Nephron progenitor cell (in vitro differentiated cells): ENCODE measurements at regions not wholly inside any gene's neighbourhood (a gene's known extent, or its start where the extent isn't known, plus 50 kb on each side); places are given as distances from the start of the nearest gene placed in this dataset.
"Not testable (repeated sequence)": the region's sequence is repeated elsewhere in the genome, so short reads cannot be mapped to it uniquely, and the experiment has no call there.

ENCODE experiments used
- DNase-seq: peaks from one replicate; pipeline ENCODE4 v3.0.0; 2021
- H3K27ac Mint-ChIP-seq: 2 replicates; pipeline ENCODE4 v1.8.0; 2021; ENCODE audit warnings: mild to moderate bottlenecking, moderate library complexity, mixed read lengths
- H3K27me3 Mint-ChIP-seq: 2 replicates; pipeline ENCODE4 v1.8.0; 2021; ENCODE audit warnings: mild to moderate bottlenecking, low read depth, mixed read lengths; ENCODE audit not compliant: poor library complexity
- H3K36me3 Mint-ChIP-seq: 2 replicates; pipeline ENCODE4 v1.8.0; 2021; ENCODE audit warnings: low read depth, mixed read lengths
- H3K4me1 Mint-ChIP-seq: 2 replicates; pipeline ENCODE4 v1.8.0; 2021; ENCODE audit warnings: mixed read lengths
- H3K4me3 Mint-ChIP-seq: 2 replicates; pipeline ENCODE4 v1.8.0; 2021; ENCODE audit warnings: mild to moderate bottlenecking, moderate library complexity, mixed read lengths
- H3K9me3 Mint-ChIP-seq: 2 replicates; pipeline ENCODE4 v1.8.0; 2021; ENCODE audit warnings: mild to moderate bottlenecking, moderate library complexity, mixed read lengths
- TF ChIP-seq, protein P1 (sequence below): fragments of 200-600 bp; sonication (generic); IDR thresholded peaks from 2 replicates; pipeline ENCODE4 v1.5.0; 2021; ENCODE audit warnings: antibody characterized with exemption

DNA sequence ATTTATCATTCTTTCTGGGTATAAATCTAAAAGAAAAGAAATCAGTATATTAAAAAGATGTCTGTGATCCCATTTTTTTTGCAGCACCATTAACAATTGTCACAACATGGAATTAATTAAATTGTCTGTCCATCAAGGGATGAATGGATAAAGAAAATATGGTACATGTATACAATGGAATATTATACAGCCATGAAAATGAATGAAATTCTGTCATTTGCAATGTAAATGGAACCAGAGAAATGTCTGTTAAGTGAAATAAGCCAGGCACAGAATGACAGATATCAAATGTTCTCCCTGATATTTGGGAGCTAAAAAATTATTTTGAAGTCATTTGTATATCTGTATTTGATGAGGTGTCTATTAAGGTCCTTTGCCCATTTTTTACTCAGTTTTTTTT is 77.1 kb upstream of the NDST4 start:
- Mint-ChIP-seq H3K27ac (no peak overlapping the region), H3K4me1 (no peaks in the 10 kb centered on the region), H3K36me3 (no peaks in the 10 kb centered on the region), H3K4me3 (no peak overlapping the region), H3K9me3 (no peaks in the 10 kb centered on the region), H3K27me3 (no peaks in the 10 kb centered on the region)
- no peak for DNase-seq
- TF ChIP-seq, protein P1, sequence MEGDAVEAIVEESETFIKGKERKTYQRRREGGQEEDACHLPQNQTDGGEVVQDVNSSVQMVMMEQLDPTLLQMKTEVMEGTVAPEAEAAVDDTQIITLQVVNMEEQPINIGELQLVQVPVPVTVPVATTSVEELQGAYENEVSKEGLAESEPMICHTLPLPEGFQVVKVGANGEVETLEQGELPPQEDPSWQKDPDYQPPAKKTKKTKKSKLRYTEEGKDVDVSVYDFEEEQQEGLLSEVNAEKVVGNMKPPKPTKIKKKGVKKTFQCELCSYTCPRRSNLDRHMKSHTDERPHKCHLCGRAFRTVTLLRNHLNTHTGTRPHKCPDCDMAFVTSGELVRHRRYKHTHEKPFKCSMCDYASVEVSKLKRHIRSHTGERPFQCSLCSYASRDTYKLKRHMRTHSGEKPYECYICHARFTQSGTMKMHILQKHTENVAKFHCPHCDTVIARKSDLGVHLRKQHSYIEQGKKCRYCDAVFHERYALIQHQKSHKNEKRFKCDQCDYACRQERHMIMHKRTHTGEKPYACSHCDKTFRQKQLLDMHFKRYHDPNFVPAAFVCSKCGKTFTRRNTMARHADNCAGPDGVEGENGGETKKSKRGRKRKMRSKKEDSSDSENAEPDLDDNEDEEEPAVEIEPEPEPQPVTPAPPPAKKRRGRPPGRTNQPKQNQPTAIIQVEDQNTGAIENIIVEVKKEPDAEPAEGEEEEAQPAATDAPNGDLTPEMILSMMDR, result no peak

DNA sequence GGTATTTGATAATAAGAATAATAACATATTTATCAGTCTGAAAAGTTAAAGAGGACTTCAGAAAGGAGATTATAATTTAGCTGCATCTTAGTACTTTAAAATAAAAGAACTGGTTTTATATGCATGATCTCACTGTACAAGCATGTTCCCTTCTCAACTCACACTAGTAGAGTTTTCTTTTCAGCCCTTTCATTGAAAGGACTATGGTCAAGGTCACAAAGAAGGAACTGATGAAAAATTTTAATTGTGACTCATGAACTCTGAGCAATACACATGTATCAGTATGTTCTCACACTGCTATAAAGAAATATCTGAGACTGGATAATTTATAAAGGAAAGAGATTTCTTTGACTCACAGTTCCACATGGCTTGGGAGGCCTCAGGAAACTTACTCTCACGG is 73.7 kb upstream of the NDST4 start:
- no peaks in the 10 kb centered on the region for H3K36me3 Mint-ChIP-seq
- H3K4me3 Mint-ChIP-seq, result no peak overlapping the region
- H3K27ac Mint-ChIP-seq, result no peak overlapping the region
- no peak for DNase-seq
- no peaks in the 10 kb centered on the region for H3K4me1 Mint-ChIP-seq
- H3K27me3 Mint-ChIP-seq, result no peaks in the 10 kb centered on the region
- no peaks in the 10 kb centered on the region for H3K9me3 Mint-ChIP-seq
- TF ChIP-seq, protein P1, result no peak

DNA sequence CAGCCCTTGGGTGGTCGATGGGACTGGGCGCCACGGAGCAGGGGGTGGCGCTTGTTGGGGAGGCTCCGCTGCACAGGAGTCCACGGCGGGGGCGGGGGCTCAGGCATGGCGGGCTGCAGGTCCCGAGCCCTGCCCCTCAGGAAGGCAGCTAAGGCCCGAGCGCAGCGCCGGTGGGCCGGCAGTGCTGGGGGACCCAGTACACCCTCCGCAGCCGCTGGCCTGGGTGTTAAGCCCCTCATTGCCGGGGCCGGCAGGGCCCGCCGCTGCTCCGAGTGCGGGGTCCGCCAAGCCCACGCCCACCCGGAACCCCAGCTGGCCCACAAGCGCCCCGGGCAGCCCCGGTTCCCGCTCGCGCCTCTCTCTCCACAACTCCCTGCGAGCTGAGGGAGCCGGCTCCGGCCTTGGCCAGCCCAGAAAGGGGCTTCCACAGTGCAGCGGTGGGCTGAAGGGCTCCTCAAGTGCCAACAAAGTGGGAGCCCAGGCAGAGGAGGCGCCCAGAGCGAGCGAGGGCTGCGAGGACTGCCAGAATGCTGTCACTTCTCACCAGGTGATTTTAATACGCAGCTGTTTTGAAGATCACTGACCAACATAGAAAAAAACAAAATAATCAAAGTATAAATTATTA is 66.1 kb upstream of the NDST4 start:
- not testable (repeated sequence) for H3K4me1 Mint-ChIP-seq, H3K27me3 Mint-ChIP-seq, H3K27ac Mint-ChIP-seq, H3K4me3 Mint-ChIP-seq, H3K36me3 Mint-ChIP-seq, DNase-seq
- peaks cover 14% of the 10 kb centered on the region for H3K9me3 Mint-ChIP-seq

DNA sequence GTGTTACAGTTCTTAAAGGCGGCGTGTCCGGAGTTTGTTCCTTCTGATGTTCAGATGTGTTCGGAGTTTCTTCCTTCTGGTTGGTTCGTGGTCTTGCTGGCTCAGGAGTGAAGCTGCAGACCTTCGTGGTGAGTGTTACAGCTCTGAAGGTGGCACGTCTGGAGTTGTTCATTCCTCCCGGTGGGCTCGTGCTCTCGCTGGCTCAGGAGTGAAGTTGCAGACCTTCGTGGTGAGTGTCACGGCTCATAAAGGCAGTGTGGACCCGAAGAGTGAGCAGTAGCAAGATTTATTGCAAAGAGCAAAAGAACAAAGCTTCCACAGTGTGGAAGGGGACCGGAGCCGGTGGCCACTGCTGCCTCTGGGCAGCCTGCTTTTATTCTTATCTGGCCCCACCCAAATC is 65.3 kb upstream of the NDST4 start:
- Mint-ChIP-seq H3K9me3 (peaks cover 14% of the 10 kb centered on the region), H3K27ac (peak overlapping the region; percentile 57)
- not testable (repeated sequence) for H3K36me3 Mint-ChIP-seq, DNase-seq, H3K4me1 Mint-ChIP-seq, H3K27me3 Mint-ChIP-seq, H3K4me3 Mint-ChIP-seq

DNA sequence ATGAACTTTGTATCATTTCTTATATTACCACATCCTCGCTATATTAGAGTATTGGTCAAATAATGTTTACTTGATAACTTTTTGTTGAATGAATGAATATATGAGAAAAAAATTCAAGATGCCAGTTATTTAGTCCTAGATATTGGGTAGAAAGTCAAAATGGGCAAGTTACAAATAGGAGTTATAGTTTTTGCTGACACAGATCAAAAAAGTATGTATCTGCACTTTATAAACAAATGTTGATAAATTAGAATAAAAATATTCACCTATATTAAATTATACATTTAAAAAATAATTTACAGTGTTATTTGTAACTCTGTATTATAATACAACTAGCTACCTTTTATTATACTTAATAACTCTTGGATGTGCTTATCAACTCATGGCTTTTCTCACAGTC is 57.8 kb upstream of the NDST4 start:
- no peaks in the 10 kb centered on the region for H3K4me1 Mint-ChIP-seq
- TF ChIP-seq, protein P1, result no peak
- H3K4me3 Mint-ChIP-seq, result no peak overlapping the region
- peaks cover 4% of the 10 kb centered on the region for H3K9me3 Mint-ChIP-seq
- H3K27ac Mint-ChIP-seq, result no peak overlapping the region
- H3K36me3 Mint-ChIP-seq, result no peaks in the 10 kb centered on the region
- no peaks in the 10 kb centered on the region for H3K27me3 Mint-ChIP-seq
- no peak for DNase-seq

DNA sequence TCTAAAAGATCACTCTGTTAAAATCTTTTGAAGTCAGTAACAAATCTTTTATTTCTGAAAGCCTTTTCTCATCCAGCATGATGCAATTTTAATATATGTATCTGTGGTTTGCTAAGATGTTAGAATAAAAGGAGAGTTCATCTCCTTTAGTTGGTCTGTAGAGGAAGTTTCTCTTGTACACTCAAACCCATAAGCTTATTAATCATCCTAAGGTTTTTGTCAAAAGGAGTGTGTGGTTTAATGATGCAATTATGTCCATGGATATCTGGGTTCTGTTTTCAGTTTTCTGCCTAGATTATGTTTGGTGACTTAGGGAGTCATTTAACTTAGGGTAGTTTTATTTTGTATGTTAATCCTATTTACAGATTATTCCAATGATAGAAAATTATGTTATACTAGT is 52.1 kb upstream of the NDST4 start:
- Mint-ChIP-seq H3K27ac (no peak overlapping the region), H3K27me3 (no peaks in the 10 kb centered on the region), H3K4me3 (no peak overlapping the region), H3K36me3 (no peaks in the 10 kb centered on the region), H3K4me1 (no peaks in the 10 kb centered on the region), H3K9me3 (no peaks in the 10 kb centered on the region)
- TF ChIP-seq, protein P1, result no peak
- no peak for DNase-seq
